Right lobe of liver (tissue), 6 donors: ENCODE measurements at regions not wholly inside any gene's neighbourhood (a gene's known extent, or its start where the extent isn't known, plus 50 kb on each side); places are given as distances from the start of the nearest gene placed in this dataset.

ENCODE experiments used
- ATAC-seq, 4 donors: fragments of 200-7000 bp; cut with Tn5 transposase; one replicate each; pipeline ENCODE4 v1.9.1; 2020; ENCODE audit warnings: mild to moderate bottlenecking in 4 of 4, moderate library complexity in 4 of 4
- DNase-seq, 3 donors: peaks; one replicate each; pipeline ENCODE4 v3.0.0-alpha.2; 2020
- H3K27ac ChIP-seq, 3 donors: fragments of 200-600 bp; one replicate each; pipeline ENCODE4 v1.8.0; 2022
- H3K27me3 ChIP-seq, 2 donors: fragments of 200-600 bp; one replicate each; pipeline ENCODE4 v1.8.0; 2022
- H3K36me3 ChIP-seq, 4 donors: fragments of 200-600 bp; sonication (generic) in 1 of 4; one replicate each; pipeline versions ENCODE4 v1.5.1 to v1.8.0; 2017 to 2022; ENCODE audit warnings: control low read depth in 1 of 4
- H3K4me1 ChIP-seq, 4 donors: fragments of 200-600 bp; sonication (generic) in 1 of 4; one replicate each; pipeline versions ENCODE4 v1.5.1 to v1.8.0; 2017 to 2022; ENCODE audit warnings: control low read depth in 1 of 4
- H3K4me3 ChIP-seq, 3 donors: fragments of 200-600 bp; one replicate each; pipeline ENCODE4 v1.8.0; 2022
- H3K9me3 ChIP-seq, 4 donors: fragments of 200-600 bp; sonication (generic) in 1 of 4; one replicate each; pipeline versions ENCODE4 v1.5.1 to v1.8.0; 2017 to 2022; ENCODE audit warnings: control low read depth in 1 of 4
- CTCF ChIP-seq, 4 donors: fragments of 200-600 bp in 3 of 4; fragments of 450-650 bp in 1 of 4; IDR thresholded peaks; one replicate each; pipeline versions ENCODE4 v1.5.1 to v1.8.0; 2016 to 2022; ENCODE audit warnings: antibody characterized with exemption in 4 of 4, mild to moderate bottlenecking in 2 of 4
- POLR2A ChIP-seq: fragments of 450-650 bp; IDR thresholded peaks from one replicate; pipeline ENCODE4 v1.6.1; 2017; ENCODE audit warnings: antibody characterized with exemption, mild to moderate bottlenecking
- WGBS: methylation state at CpG from one replicate; pipeline ENCODE4 v1.1.6; 2018; ENCODE audit warnings: low coverage, low lambda C conversion rate; ENCODE audit not compliant: insufficient coverage; ENCODE audit errors: missing lambda C conversion rate; 5-methylcytosine and 5-hydroxymethylcytosine counted together
- intact Hi-C, 2 donors: fragments of 100-400 bp; cut with DNase I; formaldehyde crosslinking; loops; one replicate each; pipeline versions ENCODE4 v1.11.2 to v1.14.1; 2022
- donor health status: DM: no; HTN: yes; CAD: no.
- donor health status: DM: no; HTN: no; CAD: no.
- donor health status: DM: no; HTN: no; CAD: no.
- donor health status: DM: no; HTN: yes; CAD: no.
- donor health status: DM: no; HTN: yes; CAD: no.

DNA sequence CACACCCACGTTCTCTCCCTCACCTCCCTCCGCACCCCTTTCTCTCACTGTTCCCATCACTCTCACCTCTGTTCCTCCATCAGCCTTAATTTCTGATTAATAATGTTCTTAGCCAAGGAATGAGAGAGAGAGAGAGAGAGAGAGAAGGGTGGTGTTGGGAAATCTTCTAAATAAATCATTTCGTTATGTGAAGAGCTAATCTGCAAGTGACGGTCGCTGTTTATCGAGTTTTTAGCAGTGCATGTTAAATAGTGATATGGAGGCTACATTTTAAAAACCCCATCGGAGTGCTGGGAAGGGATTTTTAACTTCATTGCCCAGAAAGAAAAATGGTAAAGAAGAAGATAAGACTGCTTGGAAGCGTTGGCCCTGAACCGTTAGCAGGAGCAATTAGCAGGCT, 203.3 kb upstream of the LHX5 start:
- no peak for TF ChIP-seq CTCF (IDR thresholded peaks at IDR 0.05)
- TF ChIP-seq POLR2A = no peak
- intact Hi-C loops = no loop called here

GRCh38 chr12:113674302-113674701, 202.6 kb upstream of the LHX5 start:
- ATAC-seq = no peak
- Histone ChIP-seq H3K4me3 (no peak overlapping the region), H3K36me3 (no peaks in the 10 kb centered on the region), H3K27me3 (no peaks in the 10 kb centered on the region), H3K9me3 (no peaks in the 10 kb centered on the region), H3K4me1 (no peaks in the 10 kb centered on the region), H3K27ac (no peak overlapping the region)
- no peak for DNase-seq
- intact Hi-C loops = no loop called here
- WGBS = 44% methylated on average over 7 of the region's 7 CpGs
- TF ChIP-seq POLR2A = no peak
- TF ChIP-seq CTCF (IDR thresholded peaks at IDR 0.05) = no peak

More for the DNA sequence above, 203.3 kb upstream of the LHX5 start:
- ATAC-seq (no peak), DNase-seq (no peak)
- Histone ChIP-seq H3K27me3 (no peaks in the 10 kb centered on the region), H3K4me3 (no peak overlapping the region), H3K27ac (no peak overlapping the region), H3K9me3 (no peaks in the 10 kb centered on the region), H3K36me3 (no peaks in the 10 kb centered on the region), H3K4me1 (no peaks in the 10 kb centered on the region)
- WGBS = 31% methylated on average over 9 of the region's 9 CpGs

DNA sequence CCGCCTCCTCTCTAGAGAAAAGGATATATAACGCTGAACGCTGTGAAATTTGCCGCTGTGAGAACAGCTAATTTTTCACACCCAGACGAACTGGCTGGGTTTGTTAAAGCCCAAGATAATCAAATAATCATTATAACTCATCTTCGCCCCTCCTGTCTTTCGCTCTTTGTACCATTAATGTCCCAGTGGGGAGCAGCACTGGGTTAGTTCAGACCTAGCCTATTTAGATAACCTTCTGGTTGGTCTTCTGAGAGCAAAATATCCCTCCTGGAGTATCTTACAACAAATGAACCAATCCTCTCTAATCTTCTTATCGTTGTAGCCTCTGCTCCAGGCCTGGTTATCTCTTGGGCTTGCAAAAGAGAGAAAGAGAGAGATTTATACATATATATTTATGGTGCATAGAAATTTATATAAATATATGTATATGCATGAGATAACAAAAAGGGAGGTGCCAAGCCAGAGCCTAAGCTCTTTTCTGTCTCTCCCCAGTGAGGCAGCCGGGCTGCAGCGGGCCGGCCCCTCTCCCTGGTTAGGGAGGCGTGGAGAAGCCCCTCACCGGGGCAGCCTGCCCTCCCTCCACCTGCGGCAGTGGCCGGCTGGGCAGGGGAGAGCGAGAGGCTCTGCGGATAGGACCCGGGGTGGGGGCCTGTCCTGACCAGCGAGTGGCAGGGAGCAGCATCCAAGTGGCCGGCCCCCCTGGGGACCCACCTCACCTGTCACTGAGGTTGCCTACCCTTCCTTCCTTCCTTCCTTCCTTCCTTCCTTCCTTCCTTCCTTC, 202.0 kb upstream of the LHX5 start:
- no peaks in the 10 kb centered on the region for H3K9me3 ChIP-seq

GRCh38 chr12:113670742-113671141, 199.1 kb upstream of the LHX5 start:
- ATAC-seq (no peak), DNase-seq (no peak)
- Histone ChIP-seq H3K27me3 (peaks cover 0 to 6% of the 10 kb centered on the region in 2 donors), H3K9me3 (no peaks in the 10 kb centered on the region), H3K4me3 (no peak overlapping the region), H3K36me3 (no peaks in the 10 kb centered on the region), H3K4me1 (no peaks in the 10 kb centered on the region), H3K27ac (no peak overlapping the region)
- TF ChIP-seq POLR2A = no peak
- no peak for TF ChIP-seq CTCF (IDR thresholded peaks at IDR 0.05)
- 40% methylated on average over 1 of the region's 1 CpG for WGBS
- intact Hi-C loops = no loop called here

More for the DNA sequence above, 202.0 kb upstream of the LHX5 start:
- Histone ChIP-seq H3K4me1 (no peaks in the 10 kb centered on the region), H3K27me3 (peaks cover 0 to 5% of the 10 kb centered on the region in 2 donors), H3K4me3 (no peak overlapping the region), H3K36me3 (no peaks in the 10 kb centered on the region), H3K27ac (no peak overlapping the region)
- ATAC-seq (no peak), DNase-seq (no peak)
- intact Hi-C loops = no loop called here
- 47% methylated on average over 11 of the region's 20 CpGs for WGBS
- TF ChIP-seq POLR2A (no peak), CTCF (IDR thresholded peaks at IDR 0.05) (no peak)
